ENCODE measurements at regions not wholly inside any gene's neighbourhood (a gene's known extent, or its start where the extent isn't known, plus 50 kb on each side); places are given as distances from the start of the nearest gene placed in this dataset.

GRCh38 chr13:103174966-103175365 is 108.7 kb upstream of the SLC10A2 start:
- TF ChIP-seq, protein P1, sequence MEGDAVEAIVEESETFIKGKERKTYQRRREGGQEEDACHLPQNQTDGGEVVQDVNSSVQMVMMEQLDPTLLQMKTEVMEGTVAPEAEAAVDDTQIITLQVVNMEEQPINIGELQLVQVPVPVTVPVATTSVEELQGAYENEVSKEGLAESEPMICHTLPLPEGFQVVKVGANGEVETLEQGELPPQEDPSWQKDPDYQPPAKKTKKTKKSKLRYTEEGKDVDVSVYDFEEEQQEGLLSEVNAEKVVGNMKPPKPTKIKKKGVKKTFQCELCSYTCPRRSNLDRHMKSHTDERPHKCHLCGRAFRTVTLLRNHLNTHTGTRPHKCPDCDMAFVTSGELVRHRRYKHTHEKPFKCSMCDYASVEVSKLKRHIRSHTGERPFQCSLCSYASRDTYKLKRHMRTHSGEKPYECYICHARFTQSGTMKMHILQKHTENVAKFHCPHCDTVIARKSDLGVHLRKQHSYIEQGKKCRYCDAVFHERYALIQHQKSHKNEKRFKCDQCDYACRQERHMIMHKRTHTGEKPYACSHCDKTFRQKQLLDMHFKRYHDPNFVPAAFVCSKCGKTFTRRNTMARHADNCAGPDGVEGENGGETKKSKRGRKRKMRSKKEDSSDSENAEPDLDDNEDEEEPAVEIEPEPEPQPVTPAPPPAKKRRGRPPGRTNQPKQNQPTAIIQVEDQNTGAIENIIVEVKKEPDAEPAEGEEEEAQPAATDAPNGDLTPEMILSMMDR (IDR thresholded peaks at IDR 0.05; ENCODE audit: poor library complexity): no peak
- TF ChIP-seq EZH2 (IDR thresholded peaks at IDR 0.05; ENCODE audit: borderline replicate concordance): no peak

All from hepatocyte (in vitro differentiated cells).